Loucy (cell line): ENCODE measurements at regions not wholly inside any gene's neighbourhood (a gene's known extent, or its start where the extent isn't known, plus 50 kb on each side); places are given as distances from the start of the nearest gene placed in this dataset.

Source experiments
- H2AFZ ChIP-seq: fragments of 200-600 bp; sonication (generic); 2 replicates; pipeline ENCODE4 v1.6.0; 2016; ENCODE audit warnings: antibody characterized with exemption, mild to moderate bottlenecking, low read length, moderate library complexity
- H3F3A ChIP-seq: fragments of 200-600 bp; 2 replicates; pipeline ENCODE4 v1.6.0; 2016; ENCODE audit warnings: antibody characterized with exemption, low read depth, mild to moderate bottlenecking
- H3K27me3 ChIP-seq: fragments of 200-600 bp; sonication (generic); 2 replicates; pipeline ENCODE4 v1.6.1; 2014; ENCODE audit warnings: low read length, mild to moderate bottlenecking; ENCODE audit not compliant: insufficient read depth, poor library complexity, severe bottlenecking
- H3K36me3 ChIP-seq: fragments of 200-600 bp; sonication (generic); 2 replicates; pipeline ENCODE4 v1.6.1; 2016; ENCODE audit warnings: low read length; ENCODE audit not compliant: insufficient read depth
- H3K4me1 ChIP-seq: fragments of 200-600 bp; sonication (generic); 2 replicates; pipeline ENCODE4 v1.5.1; 2014; ENCODE audit warnings: low read length, mild to moderate bottlenecking; ENCODE audit not compliant: insufficient read depth, poor library complexity, severe bottlenecking
- H3K4me2 ChIP-seq: fragments of 200-600 bp; sonication (generic); 2 replicates; pipeline ENCODE4 v1.6.0; 2014; ENCODE audit warnings: antibody characterized with exemption, low read length, low read depth, mild to moderate bottlenecking; ENCODE audit not compliant: poor library complexity, severe bottlenecking
- H3K4me3 ChIP-seq: fragments of 200-600 bp; sonication (generic); 2 replicates; pipeline ENCODE4 v1.5.1; 2014; ENCODE audit warnings: low read length, mild to moderate bottlenecking, mixed read lengths; ENCODE audit not compliant: poor library complexity, severe bottlenecking
- H3K79me2 ChIP-seq: fragments of 200-600 bp; sonication (generic); 2 replicates; pipeline ENCODE4 v1.6.1; 2014; ENCODE audit warnings: low read length; ENCODE audit not compliant: insufficient read depth
- H3K9ac ChIP-seq: fragments of 200-600 bp; sonication (generic); 2 replicates; pipeline ENCODE4 v1.6.0; 2014; ENCODE audit warnings: mild to moderate bottlenecking, low read depth, low read length, moderate library complexity; ENCODE audit not compliant: poor library complexity, severe bottlenecking
- H3K9me2 ChIP-seq: fragments of 200-600 bp; sonication (generic); replicated peaks from 2 replicates; pipeline ENCODE4 v1.6.1; 2016; ENCODE audit warnings: low read depth, low read length, mixed read lengths
- H3K9me3 ChIP-seq: fragments of 200-600 bp; sonication (generic); 2 replicates; pipeline ENCODE4 v1.6.1; 2014; ENCODE audit warnings: mild to moderate bottlenecking, antibody characterized with exemption, low read length, low read depth; ENCODE audit not compliant: insufficient read depth
- H4K20me1 ChIP-seq: fragments of 200-600 bp; sonication (generic); 2 replicates; pipeline ENCODE4 v1.6.0; 2014; ENCODE audit warnings: antibody characterized with exemption, low read length, mild to moderate bottlenecking; ENCODE audit not compliant: insufficient read depth, poor library complexity, severe bottlenecking
- EZH2phosphoT487 ChIP-seq: fragments of 200-600 bp; IDR thresholded peaks from 2 replicates; pipeline ENCODE4 v1.6.1; 2018; ENCODE audit warnings: antibody characterized with exemption, mild to moderate bottlenecking, moderate library complexity, borderline replicate concordance
- TF ChIP-seq, protein P1 (sequence below): fragments of 200-600 bp; sonication (generic); conservative IDR thresholded peaks from 2 replicates; pipeline ENCODE4 v1.5.1; 2014; ENCODE audit warnings: mild to moderate bottlenecking, antibody characterized with exemption, low read length

- H3K79me2 ChIP-seq: no peaks in the 10 kb centered on the region
- H3K4me1 ChIP-seq: no peaks in the 10 kb centered on the region
- H3K9ac ChIP-seq: no peak overlapping the region
- H3K36me3 ChIP-seq: no peaks in the 10 kb centered on the region
- no peak overlapping the region for H2AFZ ChIP-seq
- H3F3A ChIP-seq: no peaks in the 10 kb centered on the region
- H3K9me3 ChIP-seq: no peaks in the 10 kb centered on the region
- H3K4me3 ChIP-seq: no peak overlapping the region
- H3K27me3 ChIP-seq: no peaks in the 10 kb centered on the region
- no peaks in the 10 kb centered on the region for H4K20me1 ChIP-seq
- H3K4me2 ChIP-seq: no peak overlapping the region
- no peak for TF ChIP-seq EZH2phosphoT487
- TF ChIP-seq, protein P1, sequence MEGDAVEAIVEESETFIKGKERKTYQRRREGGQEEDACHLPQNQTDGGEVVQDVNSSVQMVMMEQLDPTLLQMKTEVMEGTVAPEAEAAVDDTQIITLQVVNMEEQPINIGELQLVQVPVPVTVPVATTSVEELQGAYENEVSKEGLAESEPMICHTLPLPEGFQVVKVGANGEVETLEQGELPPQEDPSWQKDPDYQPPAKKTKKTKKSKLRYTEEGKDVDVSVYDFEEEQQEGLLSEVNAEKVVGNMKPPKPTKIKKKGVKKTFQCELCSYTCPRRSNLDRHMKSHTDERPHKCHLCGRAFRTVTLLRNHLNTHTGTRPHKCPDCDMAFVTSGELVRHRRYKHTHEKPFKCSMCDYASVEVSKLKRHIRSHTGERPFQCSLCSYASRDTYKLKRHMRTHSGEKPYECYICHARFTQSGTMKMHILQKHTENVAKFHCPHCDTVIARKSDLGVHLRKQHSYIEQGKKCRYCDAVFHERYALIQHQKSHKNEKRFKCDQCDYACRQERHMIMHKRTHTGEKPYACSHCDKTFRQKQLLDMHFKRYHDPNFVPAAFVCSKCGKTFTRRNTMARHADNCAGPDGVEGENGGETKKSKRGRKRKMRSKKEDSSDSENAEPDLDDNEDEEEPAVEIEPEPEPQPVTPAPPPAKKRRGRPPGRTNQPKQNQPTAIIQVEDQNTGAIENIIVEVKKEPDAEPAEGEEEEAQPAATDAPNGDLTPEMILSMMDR: no peak
- H3K9me2 ChIP-seq: no peaks in the 10 kb centered on the region
Measured at GRCh38 chr4:110955748-110956147, 332.9 kb upstream of the PITX2 start.

DNA sequence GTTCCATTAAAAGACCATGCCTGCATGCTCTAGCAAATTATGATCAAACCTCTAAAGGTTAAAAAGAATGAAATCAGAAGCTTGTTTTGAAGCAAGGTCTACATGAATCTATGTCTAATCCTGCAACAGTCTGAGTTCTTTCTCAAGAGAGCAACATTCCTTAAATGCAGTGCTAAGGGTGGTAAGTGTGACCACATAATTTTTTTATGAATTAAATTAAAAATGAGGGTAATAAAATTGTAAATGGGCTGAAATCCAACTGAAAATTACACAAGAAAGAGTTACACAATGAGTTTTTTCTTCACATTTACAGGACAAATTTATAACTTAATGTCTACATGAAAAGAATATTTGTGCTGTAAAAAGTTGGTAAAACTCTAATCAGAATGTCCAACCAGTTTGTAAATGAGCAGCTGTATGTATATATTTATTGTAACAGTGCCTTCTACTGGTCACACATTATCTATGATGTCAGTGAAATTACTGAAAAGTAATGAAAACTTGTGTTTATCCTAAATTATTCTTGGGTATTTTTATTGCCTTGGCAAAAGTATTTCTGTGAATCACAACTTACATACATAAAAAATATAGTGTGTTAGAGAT, 336.3 kb upstream of the PITX2 start:
- Histone ChIP-seq H3K4me2 (no peak overlapping the region), H3K9me2 (no peaks in the 10 kb centered on the region), H2AFZ (no peak overlapping the region), H3K9ac (no peak overlapping the region), H3K4me3 (no peak overlapping the region), H3F3A (no peaks in the 10 kb centered on the region), H4K20me1 (no peaks in the 10 kb centered on the region), H3K4me1 (no peaks in the 10 kb centered on the region), H3K27me3 (no peaks in the 10 kb centered on the region), H3K79me2 (no peaks in the 10 kb centered on the region), H3K36me3 (no peaks in the 10 kb centered on the region), H3K9me3 (no peaks in the 10 kb centered on the region)
- TF ChIP-seq, protein P1: peak; percentile 74
- TF ChIP-seq EZH2phosphoT487: no peak

DNA sequence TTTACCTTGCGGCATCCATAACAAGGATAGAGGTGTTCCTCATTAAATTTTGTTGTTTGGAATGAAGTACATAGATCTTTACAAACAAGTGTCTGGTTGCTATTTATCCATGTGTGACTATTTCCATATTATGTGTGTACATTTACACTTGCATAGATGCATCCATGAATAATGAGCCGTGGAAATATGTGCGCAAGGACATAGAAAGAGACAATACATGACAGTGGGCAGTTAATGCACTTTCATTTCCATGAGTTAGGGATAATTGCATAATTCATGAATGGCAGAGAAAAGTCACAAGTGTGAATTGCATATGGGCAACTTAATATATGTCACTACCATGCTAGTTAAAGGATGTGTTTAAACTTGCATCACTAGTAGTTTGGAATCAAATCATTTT, 338.2 kb upstream of the PITX2 start:
- no peaks in the 10 kb centered on the region for H3K27me3 ChIP-seq
- no peak overlapping the region for H3K9ac ChIP-seq
- H2AFZ ChIP-seq: no peak overlapping the region
- no peaks in the 10 kb centered on the region for H3K9me2 ChIP-seq
- H3K79me2 ChIP-seq: no peaks in the 10 kb centered on the region
- no peak overlapping the region for H3K4me3 ChIP-seq
- H3K4me1 ChIP-seq: no peaks in the 10 kb centered on the region
- H3F3A ChIP-seq: no peaks in the 10 kb centered on the region
- no peaks in the 10 kb centered on the region for H3K9me3 ChIP-seq
- no peaks in the 10 kb centered on the region for H4K20me1 ChIP-seq
- no peak overlapping the region for H3K4me2 ChIP-seq
- H3K36me3 ChIP-seq: no peaks in the 10 kb centered on the region
- TF ChIP-seq EZH2phosphoT487: no peak
- TF ChIP-seq, protein P1: no peak
